Stimulated activated CD8-positive, alpha-beta memory T cell treated with anti-CD3 and anti-CD28 coated beads, Interleukin-4, amount 100 ng/mL, for 24 hours (primary cell): ENCODE measurements at regions not wholly inside any gene's neighbourhood (a gene's known extent, or its start where the extent isn't known, plus 50 kb on each side); places are given as distances from the start of the nearest gene placed in this dataset.
"Not testable (repeated sequence)": the region's sequence is repeated elsewhere in the genome, so short reads cannot be mapped to it uniquely, and the experiment has no call there.

Experiments used
- DNase-seq: peaks from one replicate; pipeline ENCODE4 v3.0.0-alpha.2; 2020; ENCODE audit warnings: low read depth

DNA sequence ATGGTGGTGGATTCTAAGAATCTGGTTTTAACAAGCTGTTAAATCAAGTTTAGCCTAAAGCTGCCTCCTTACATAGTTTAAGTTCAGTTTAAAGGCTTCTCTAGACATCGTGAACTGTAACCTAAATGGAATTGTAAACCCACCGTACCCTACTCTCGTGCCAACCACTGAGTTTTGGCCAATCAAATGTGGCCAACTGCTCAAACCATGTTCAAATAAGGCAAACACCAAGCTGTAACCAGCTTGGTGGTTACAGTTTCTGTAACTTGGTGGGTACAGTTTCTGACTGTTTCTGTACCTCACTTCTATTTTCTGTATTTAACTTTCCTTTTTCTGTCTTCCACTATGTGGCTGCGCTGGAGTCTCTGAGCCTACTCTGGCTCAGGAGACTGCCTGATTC lies 131.9 kb upstream of the DDHD1 start:
- no peak for DNase-seq

DNA sequence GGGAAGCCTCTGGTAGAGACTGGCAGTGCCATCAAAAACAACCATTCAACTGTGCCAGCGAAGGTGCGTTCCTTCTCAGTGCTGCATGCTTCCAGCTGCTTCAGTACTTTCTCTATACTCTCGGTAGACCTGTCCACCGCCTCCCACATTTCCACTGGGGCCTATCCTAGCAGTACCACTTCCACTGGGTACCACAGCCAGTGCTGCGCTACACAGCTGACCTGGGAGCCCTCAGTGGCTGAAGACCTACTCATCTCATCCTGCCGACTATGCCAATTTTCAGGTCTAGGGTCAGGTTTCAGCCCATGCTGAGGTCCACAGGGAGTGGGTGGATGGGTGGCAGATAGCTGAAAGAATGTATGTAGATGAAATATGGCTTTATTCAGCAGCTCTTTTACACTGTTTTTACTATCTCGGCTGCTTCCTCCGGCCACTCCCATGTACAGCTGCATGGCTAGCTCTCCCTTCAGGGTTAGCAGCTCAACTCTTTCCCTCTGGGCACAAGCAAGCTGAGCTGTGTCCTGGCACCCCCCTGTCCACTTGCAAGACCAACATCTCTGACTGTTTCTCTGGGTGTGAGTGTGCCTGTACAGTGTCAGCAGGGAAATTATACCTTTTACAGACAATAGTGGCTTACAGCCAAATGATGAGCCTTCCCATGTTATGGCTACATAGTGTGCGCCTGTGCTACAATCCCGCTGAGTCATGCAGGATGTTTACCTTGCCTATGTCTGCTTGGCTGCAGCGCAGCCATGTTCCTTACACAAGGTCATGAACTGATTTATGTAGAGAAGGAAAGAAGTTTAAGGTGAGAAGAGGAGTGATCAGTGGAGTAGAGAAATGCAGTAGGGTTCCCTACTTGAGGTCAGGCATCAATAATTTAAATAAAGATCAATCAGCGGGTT lies 125.7 kb upstream of the DDHD1 start:
- no peak for DNase-seq

DNA sequence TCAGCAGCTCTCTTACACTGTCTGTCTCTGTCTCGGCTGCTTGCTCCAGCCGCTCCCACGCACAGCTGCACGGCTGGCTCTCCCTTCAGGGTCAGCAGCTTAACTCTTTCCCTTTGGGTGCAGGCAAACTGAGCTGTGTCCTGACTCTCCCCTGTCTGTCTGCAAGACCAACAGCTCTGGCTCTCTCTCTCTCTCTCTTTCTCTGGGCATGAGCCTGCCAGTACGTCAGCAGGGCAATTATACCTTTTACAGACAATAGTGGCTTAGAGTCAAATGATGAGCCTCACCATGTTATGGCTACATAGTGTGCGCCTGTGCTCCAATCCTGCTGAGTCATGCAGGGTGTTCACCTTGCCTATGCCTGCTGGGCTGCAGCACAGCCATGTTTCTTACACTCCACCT lies 120.5 kb upstream of the DDHD1 start:
- DNase-seq: no peak

DNA sequence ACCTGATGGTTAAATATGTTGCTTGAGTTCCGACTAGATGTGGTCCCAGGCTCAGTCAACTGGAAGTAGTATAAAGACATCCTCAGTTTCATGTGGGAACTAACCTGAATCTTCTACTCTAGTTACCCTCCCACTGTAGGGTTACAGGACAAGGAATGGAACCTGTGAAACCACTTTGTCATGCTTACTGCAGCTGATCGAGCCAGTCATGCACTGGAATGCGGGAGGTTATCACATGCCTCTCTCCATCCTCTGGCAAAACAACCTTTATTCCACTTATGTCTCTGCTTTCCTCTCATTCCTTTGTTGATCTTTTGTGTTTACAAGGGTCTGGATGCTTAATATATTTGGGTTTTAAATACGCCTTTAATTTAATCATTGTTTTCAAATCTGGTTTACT lies 111.9 kb upstream of the DDHD1 start:
- DNase-seq: no peak

DNA sequence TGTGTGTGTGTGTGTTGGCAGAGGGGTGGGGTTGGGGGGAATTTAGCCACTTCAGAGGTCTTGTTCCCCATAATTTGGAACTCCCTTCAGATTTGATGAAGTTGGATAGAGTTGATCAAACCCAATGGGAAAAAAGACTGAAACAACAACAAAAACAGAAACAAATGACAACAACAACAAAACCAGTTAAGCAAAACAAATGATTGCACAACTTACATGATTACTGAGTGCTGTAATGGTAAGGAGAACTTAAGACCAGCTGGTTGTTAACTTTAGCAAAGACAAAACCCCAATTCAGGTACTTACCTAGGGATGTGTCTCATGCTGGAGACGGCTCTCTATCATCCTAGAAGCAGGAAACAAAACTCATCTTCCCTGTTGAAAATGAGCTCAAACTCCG lies 107.8 kb upstream of the DDHD1 start:
- no peak for DNase-seq

DNA sequence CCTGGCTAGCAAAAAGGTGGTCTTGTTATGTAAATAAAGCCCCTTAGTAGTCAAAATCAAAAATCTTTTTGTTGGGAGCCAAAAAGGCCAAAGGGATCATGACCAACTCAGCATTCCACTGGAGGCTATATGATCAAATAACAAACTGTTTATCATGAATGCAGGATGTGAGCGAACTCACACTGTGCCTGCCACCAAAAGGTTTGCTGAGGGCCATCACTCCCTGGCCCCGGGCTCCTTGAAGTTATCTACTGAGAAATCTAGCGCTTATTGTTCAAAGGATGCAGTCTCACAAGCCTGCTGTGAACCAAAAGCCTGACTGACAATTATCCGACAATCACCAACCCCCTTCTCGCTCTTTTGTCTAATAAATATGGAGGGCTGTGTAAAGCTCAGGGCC lies 107.2 kb upstream of the DDHD1 start:
- no peak for DNase-seq

DNA sequence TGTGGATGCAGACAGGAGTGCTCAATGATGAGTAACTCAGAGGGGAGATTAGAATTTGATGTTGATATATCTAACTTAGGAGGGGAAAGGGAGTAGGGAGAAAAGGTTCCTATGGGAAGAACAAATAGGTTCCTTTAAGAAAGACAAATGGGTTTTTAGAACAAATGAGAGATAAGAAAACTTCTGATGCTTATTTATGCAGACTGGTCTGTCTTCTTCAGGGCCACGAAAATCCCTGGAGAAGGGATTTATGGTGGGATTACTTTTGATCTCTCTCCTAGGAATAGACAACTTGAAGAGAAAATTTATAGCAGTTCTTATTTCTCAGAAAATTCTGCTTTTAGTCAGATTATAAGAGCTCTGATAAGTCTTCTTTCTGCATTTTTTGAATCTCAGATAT lies 99.0 kb upstream of the DDHD1 start:
- no peak for DNase-seq

DNA sequence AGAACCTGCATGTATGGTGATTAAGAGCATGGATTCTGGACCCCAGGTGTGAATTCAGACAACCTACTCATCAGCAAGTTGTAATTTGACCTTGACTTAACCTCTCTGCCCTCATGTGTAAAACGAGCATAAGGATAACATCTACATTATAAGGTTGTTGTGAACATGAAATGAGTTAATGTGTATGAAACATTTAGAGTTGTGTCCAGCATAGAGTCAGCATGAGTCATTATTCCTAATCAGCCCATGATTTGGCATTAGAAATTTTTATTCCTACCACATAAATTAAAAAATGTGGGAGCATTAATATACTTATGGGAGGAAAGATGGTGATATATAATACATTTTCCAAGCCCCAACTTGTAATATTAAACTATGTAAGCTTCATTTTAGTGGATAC lies 95.9 kb upstream of the DDHD1 start:
- DNase-seq: no peak

DNA sequence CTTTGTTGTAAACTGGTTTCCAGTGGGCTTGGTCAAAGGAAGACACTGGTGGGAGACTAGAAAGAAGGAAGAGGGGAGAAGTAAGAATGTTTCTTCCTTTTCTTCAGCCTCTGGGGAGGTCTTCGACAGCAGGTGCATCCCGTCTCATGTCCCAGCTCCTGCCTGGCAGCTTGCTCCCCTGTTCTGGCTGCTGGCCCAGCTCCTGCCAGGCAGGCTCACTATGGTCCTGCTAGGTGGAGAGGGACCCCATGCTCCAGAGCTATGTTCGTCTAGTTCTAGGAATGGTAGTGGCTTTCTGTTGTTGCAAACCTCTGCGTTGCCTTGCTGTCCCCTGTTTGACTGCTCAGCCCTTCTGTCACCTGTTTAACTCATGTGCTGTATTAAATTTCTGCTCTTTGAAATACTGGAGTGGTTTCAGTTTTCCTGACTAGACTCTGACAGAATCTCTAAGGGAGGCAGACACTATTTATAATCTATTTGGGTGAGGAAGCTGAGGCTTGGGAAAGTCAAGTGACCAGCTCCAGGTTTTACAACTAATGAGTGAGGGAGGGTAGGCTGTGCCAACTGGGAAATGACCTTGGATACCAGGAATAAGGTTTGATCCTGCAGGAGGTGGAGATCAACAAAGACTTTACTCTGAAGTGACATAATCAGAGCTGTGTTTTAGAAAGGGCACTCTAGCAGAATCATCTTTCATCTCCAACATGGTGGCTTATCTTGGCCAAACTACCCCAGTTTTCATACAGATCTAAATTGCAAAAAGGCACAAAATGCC lies 94.7 kb upstream of the DDHD1 start:
- no peak for DNase-seq

DNA sequence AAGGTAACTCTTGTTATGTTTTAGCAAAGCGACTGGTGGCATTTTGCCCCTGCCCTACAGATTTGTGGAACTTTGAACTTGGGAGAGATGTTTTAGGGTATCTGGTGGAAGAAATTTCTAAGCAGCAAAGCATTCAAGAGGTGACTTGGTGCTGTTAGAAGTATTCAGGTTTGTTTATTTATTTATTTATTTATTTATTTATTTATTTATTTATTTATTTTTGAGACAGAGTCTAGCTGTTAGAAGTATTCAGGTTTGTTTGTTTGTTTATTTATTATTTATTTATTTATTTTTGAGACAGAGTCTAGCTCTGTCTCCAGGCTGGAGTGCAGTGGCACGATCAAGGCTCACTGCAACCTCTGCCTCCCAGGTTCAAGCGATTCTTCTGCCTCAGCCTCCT lies 89.8 kb upstream of the DDHD1 start:
- not testable (repeated sequence) for DNase-seq

DNA sequence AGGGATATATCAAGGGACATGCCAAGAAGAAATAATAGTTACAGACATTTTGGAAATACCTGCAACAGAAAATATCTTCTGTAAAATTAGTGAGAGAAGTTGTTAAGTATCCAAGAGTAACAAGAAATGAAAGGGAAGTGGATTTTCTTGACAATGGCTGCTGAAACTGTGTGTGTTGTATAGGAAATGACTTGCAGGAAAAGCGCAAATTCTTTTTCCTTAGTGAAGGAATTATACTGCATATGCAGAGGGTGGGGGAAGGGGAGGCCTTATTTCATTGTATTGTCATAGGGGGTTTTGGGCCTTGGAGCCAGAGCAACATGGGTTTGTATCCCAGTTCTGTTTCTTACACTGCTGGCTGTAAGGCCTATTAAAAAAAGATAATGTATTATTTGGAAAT lies 84.4 kb upstream of the DDHD1 start:
- no peak for DNase-seq

DNA sequence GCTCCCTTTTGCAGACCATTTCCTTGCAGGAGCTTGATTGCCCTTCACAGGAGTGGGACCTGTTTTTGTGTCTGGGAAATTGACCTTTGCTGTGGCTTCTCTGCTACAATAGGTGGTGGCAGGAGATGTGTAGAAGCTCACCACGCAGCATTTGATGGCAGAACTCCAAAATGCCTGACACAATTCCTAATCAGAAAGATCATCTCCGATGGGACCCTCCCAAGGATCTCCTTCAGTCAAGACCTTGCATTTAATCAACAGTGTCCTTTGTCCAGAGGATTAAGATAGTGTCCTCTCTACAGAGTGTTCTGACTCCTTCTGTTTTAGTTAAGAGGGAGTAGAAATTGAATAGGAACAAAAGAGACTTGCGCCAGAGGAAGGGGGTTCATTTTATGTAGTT lies 83.6 kb upstream of the DDHD1 start:
- no peak for DNase-seq

DNA sequence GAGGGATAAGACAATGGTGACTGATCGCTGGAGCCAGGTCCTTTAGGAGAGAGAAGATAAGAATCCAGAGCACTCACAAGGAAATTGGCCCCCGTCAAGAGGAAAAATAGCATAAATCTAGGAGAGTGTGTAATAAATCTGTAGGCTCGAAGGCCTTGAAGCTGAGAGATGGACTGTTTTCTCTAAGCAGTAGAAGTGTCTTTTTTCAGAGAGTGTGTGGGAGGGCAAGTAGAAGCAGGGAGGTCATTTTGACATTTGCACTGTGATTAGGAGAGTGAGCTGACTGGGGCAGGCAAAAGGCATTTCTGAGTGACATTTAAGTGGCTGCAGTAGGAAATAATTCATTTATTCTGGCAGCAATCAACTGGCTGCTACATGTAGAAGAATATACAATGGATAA lies 78.0 kb upstream of the DDHD1 start:
- no peak for DNase-seq

DNA sequence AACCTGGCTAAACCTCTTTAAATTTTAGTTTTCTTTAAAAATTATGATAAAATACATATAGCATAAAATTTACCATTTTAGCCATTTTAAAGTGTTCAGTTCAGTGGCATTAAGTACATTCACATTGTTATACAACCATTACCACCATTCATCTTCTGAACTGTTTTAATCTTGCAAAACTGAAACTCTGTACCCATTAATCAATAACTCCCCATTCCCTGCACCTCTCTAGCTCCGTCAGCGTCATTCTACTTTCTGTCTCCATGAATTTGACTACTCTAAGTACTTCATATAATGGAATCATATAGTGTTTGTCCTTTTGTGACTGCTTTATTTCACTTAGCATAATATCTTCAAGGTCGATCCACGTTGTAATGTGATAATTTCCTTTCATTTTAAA lies 75.8 kb upstream of the DDHD1 start:
- DNase-seq: no peak

DNA sequence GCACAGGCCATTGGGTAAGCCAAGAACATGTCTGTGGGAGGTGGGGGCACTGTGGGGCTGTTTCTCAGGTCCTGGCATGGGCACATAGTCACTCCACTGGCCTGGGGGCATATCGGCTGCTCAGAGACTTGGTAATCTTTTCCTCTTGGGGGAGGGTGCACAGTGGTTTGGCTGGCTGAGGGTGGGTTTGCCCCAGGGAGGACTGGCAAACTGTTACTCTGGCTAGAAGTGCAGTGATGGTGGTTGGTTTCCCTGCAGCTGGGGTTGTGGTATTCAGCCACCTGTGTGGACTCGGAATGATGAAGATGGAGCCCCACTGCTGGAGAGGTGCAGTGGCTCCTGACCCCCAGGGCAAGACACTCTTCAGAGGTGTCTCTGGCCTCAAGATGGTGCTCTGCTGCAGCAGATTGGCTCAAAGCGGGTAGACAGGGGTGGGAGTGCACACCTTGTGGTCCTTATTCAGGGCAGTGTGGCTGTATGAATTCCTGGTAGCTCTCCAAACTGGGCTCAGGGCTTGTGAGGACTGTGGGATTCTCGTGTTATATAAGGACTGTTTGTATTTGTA lies 74.1 kb upstream of the DDHD1 start:
- DNase-seq: no peak

DNA sequence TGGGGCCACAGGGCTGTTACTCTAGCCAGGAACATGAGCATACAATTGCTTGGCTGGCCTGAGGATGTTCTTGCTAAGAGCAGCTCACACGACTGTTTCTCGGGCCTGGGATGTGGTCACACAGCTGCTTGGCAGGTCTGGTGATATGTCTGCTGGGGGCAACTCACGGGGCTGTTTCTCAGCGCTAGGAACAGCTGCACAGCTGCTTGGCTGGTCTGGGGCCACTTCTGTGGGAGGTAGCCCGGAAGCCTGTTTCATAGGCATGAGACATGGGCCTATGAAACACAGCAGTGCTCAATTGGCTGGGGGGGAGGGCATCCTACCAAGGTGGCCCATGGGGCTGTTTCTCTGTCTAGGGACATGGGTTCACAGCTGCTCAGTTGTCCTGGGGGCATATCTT lies 73.4 kb upstream of the DDHD1 start:
- no peak for DNase-seq

DNA sequence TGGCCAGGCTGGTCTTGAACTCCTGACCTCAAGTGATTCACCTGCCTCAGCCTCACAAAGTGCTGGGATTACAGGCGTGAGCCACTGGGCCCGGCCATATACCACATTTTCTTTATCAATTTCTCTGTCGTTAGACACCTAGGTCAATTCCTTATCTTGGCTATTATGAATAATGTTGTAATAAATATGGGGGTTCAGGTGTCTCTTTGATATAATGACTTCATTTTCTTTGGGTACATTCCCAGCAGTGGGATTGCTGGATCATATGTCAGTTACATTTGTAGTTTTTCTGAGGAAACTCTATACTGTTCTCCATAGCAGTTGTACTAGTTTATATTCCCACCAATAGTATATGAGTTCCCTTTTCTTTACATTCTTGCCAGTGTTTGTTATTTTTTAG lies 67.8 kb upstream of the DDHD1 start:
- DNase-seq: no peak

DNA sequence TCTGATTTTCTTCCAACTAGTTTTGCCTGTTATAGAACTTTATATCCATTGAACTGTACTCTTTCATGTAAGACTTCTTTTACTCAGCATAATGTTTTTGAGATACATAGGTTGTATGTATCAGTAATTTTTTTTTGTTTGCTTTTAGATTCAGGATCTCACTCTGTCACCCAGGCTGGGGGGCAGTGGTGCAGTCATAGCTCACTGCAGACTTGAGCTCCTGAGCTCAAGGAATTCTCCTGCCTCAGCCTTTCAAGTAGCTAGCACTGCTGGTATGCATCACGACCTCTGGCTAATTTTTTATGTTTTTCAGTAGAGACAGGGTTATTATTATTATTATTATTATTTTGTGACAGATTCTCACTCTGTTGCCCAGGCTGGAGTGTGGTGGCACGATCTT lies 65.0 kb upstream of the DDHD1 start:
- DNase-seq: no peak

DNA sequence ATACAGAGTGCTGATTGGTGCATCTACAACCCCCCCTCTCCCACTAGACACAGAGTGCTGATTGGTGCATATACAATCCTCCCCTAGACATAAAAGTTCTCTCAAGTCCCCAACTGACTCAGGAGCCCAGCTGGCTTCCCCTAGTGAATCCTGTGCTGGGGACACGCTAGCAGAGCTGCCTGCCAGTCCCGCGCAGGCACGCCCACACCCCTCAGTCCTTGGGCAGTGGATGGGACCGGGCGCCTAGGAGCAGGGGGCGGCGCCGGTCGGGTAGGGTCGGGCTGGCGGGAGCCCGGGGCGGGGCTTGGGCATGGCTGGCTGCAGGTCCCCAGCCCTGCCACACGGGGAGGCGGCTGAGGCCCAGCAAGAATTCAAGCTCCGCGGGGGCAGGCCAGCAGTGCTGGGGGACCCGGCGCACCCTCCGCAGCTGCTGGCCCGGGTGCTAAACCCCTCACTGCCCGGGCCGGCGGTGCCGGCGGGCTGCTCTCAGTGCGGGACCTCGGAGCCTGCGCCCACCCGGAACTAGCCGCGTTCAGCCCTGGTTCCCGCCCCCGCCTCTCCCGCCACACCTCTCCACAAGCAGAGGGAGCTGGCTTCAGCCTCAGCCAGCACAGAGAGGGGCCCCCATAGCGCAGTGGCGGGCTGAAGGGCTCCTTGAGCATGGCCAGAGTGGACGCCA lies 64.3 kb upstream of the DDHD1 start:
- peak; percentile 78 for DNase-seq

DNA sequence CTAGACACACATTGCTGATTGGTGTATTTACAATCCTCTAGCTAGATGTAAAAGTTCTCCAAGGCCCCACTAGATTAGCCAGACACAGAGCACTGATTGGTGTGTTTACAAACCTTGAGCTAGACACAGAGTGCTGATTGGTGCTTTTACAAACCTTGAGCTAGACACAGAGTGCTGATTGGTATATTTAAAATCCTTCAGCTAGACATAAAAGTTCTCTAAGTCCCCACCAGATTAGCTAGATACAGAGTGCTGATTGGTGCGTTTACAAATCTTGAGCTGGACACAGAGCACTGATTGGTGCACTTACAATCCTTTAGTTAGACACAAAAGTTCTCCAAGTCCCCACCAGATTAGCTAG lies 63.8 kb upstream of the DDHD1 start:
- not testable (repeated sequence) for DNase-seq

DNA sequence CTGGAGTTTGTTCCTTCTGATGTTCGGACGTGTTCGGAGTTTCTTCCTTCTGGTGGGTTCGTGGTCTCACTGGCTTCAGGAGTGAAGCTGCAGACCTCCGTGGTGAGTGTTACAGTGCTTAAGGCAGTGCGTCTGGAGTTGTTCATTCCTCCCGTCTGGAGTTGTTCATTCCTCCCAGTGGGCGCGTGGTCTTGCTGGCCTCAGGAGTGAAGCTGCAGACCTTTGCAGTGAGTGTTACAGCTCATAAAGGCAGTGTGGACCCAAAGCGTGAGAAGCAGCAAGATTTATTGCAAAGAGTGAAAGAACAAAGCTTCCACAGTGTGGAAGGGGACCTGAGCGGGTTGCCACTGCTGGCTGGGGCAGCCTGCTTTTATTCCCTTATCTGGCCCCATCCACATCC lies 63.4 kb upstream of the DDHD1 start:
- DNase-seq: not testable (repeated sequence)

DNA sequence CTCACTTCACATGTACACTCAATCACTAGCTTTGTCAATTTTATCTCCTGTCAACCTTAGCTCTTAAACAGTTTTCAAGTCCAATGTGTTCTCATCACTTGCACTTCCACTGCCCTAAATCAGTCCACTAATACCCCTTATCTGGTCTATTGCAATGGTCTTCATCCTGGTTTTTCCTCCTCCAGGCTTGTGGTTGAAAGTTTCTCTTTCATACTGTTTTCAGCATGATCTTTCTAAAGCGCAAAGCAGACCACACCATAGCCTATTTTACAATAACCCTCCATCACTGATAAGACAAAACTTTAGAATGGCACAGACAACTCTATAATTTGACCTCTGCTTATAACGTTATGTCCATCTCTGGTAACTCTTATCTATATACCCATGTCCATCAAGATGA lies 62.0 kb upstream of the DDHD1 start:
- no peak for DNase-seq

DNA sequence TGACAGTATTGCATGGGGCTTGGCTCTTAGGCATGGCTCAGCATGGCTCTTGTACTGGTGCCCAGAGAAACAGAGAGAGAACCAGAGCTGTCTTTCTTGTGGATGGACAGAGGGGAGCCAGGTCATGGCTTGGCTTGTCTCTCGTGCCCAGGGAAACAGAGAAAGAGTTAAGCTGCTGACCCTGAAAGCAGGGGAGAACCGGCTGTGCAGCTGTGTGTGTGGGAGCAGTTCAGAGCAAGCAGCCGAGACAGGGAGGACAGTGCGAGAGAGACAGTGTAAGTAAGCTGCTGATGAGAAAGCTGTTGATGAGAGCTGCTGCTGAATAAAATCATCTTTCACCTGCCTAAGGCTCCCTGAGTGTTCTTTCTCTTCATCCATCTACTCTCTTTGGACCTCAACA lies 61.3 kb upstream of the DDHD1 start:
- no peak for DNase-seq
